Progenitor cell of endocrine pancreas (in vitro differentiated cells): ENCODE measurements at regions not wholly inside any gene's neighbourhood (a gene's known extent, or its start where the extent isn't known, plus 50 kb on each side); places are given as distances from the start of the nearest gene placed in this dataset.
A peak's percentile ranks its signal among the peaks of the same experiment; 100 is the strongest.

Source experiments
- DNase-seq: peaks from one replicate; pipeline ENCODE4 v3.0.0; 2021; ENCODE audit warnings: low spot score; ENCODE audit not compliant: unreplicated experiment
- H3K27ac Mint-ChIP-seq: 2 replicates; pipeline ENCODE4 v1.8.0; 2021; ENCODE audit warnings: mild to moderate bottlenecking, moderate library complexity, mixed read lengths
- H3K27me3 Mint-ChIP-seq: 2 replicates; pipeline ENCODE4 v1.8.0; 2021; ENCODE audit warnings: mixed read lengths
- H3K36me3 Mint-ChIP-seq: 2 replicates; pipeline ENCODE4 v1.8.0; 2022; ENCODE audit warnings: mixed read lengths; ENCODE audit not compliant: insufficient read depth
- H3K4me1 Mint-ChIP-seq: 2 replicates; pipeline ENCODE4 v1.8.0; 2021; ENCODE audit warnings: low read depth, mixed read lengths
- H3K4me3 Mint-ChIP-seq: 2 replicates; pipeline ENCODE4 v1.8.0; 2021; ENCODE audit warnings: low read depth, mild to moderate bottlenecking, moderate library complexity, mixed read lengths
- H3K9me3 Mint-ChIP-seq: 2 replicates; pipeline ENCODE4 v1.8.0; 2021; ENCODE audit warnings: low read depth, mixed read lengths
- CTCF ChIP-seq: fragments of 200-600 bp; sonication (generic); IDR thresholded peaks from one replicate; pipeline ENCODE4 v1.5.0; 2021; ENCODE audit warnings: antibody characterized with exemption, mild to moderate bottlenecking; ENCODE audit not compliant: unreplicated experiment

GRCh38 chr15:97061392-97061791 is 730.9 kb downstream of the NR2F2 start:
- no peak for DNase-seq
- TF ChIP-seq CTCF, result no peak
- Mint-ChIP-seq H3K27ac (no peak overlapping the region), H3K4me3 (no peak overlapping the region), H3K9me3 (no peaks in the 10 kb centered on the region), H3K4me1 (peaks cover 5% of the 10 kb centered on the region), H3K27me3 (peaks cover 17% of the 10 kb centered on the region), H3K36me3 (no peaks in the 10 kb centered on the region)

- H3K9me3 Mint-ChIP-seq, result peaks cover 5% of the 10 kb centered on the region
- no peaks in the 10 kb centered on the region for H3K27me3 Mint-ChIP-seq
- DNase-seq, result no peak
- H3K27ac Mint-ChIP-seq, result peak overlapping the region; percentile 68
- H3K36me3 Mint-ChIP-seq, result peaks cover 4% of the 10 kb centered on the region
- TF ChIP-seq CTCF, result no peak
- peaks cover 23% of the 10 kb centered on the region for H3K4me1 Mint-ChIP-seq
- no peak overlapping the region for H3K4me3 Mint-ChIP-seq
Measured at GRCh38 chr15:97071668-97072067, 741.2 kb downstream of the NR2F2 start.

- H3K9me3 Mint-ChIP-seq, result peaks cover 5% of the 10 kb centered on the region
- TF ChIP-seq CTCF, result no peak
- no peaks in the 10 kb centered on the region for H3K27me3 Mint-ChIP-seq
- H3K4me3 Mint-ChIP-seq, result peak overlapping the region; percentile 10
- DNase-seq, result no peak
- peaks cover 4% of the 10 kb centered on the region for H3K36me3 Mint-ChIP-seq
- H3K27ac Mint-ChIP-seq, result peak overlapping the region; percentile 93
- peaks cover 23% of the 10 kb centered on the region for H3K4me1 Mint-ChIP-seq
Measured at GRCh38 chr15:97072545-97072944, 742.0 kb downstream of the NR2F2 start.

- Mint-ChIP-seq H3K27ac (no peak overlapping the region), H3K9me3 (peaks cover 5% of the 10 kb centered on the region), H3K27me3 (no peaks in the 10 kb centered on the region), H3K4me1 (peaks cover 34% of the 10 kb centered on the region), H3K4me3 (no peak overlapping the region), H3K36me3 (peaks cover 4% of the 10 kb centered on the region)
- DNase-seq, result no peak
- no peak for TF ChIP-seq CTCF
Measured at GRCh38 chr15:97076011-97076410, 745.5 kb downstream of the NR2F2 start.

GRCh38 chr15:97077975-97078374 is 747.5 kb downstream of the NR2F2 start:
- no peak for TF ChIP-seq CTCF
- H3K36me3 Mint-ChIP-seq, result peaks cover 4% of the 10 kb centered on the region
- no peak overlapping the region for H3K27ac Mint-ChIP-seq
- DNase-seq, result no peak
- H3K27me3 Mint-ChIP-seq, result no peaks in the 10 kb centered on the region
- peaks cover 22% of the 10 kb centered on the region for H3K4me1 Mint-ChIP-seq
- peaks cover 5% of the 10 kb centered on the region for H3K9me3 Mint-ChIP-seq
- H3K4me3 Mint-ChIP-seq, result no peak overlapping the region
